WI38 (cell line): ENCODE measurements at regions not wholly inside any gene's neighbourhood (a gene's known extent, or its start where the extent isn't known, plus 50 kb on each side); places are given as distances from the start of the nearest gene placed in this dataset.
"Not testable (repeated sequence)": the region's sequence is repeated elsewhere in the genome, so short reads cannot be mapped to it uniquely, and the experiment has no call there.

Experiments used
- H3K4me3 ChIP-seq: 2 replicates; pipeline ENCODE4 v1.5.1; 2011; ENCODE audit warnings: low read depth, mild to moderate bottlenecking, control low read depth, low read length
- TF ChIP-seq, protein P1 (sequence below): IDR thresholded peaks from 2 replicates; pipeline ENCODE4 v1.5.1; 2012; ENCODE audit warnings: low read depth, mild to moderate bottlenecking, control low read depth, low read length

DNA sequence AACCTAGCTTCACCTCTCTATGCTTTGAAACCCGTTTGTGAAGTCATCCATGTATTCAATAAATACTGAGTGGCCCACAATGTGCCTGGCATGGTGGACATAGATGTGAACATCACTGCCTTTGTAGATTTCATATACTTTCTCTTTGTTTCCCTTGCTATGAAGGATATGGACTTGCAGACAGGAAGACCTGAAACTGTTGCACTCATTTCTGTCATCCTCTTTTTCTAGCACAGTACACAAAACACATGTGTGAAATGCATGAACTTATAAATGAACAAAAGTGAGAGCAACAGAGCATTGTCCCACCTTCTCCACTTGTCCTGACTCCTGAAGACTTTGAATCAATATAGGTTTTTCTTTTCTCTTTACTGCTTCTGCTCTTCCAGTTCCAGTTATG lies 249.4 kb upstream of the LINC00305 start:
- TF ChIP-seq, protein P1, sequence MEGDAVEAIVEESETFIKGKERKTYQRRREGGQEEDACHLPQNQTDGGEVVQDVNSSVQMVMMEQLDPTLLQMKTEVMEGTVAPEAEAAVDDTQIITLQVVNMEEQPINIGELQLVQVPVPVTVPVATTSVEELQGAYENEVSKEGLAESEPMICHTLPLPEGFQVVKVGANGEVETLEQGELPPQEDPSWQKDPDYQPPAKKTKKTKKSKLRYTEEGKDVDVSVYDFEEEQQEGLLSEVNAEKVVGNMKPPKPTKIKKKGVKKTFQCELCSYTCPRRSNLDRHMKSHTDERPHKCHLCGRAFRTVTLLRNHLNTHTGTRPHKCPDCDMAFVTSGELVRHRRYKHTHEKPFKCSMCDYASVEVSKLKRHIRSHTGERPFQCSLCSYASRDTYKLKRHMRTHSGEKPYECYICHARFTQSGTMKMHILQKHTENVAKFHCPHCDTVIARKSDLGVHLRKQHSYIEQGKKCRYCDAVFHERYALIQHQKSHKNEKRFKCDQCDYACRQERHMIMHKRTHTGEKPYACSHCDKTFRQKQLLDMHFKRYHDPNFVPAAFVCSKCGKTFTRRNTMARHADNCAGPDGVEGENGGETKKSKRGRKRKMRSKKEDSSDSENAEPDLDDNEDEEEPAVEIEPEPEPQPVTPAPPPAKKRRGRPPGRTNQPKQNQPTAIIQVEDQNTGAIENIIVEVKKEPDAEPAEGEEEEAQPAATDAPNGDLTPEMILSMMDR = no peak
- no peak overlapping the region for H3K4me3 ChIP-seq

DNA sequence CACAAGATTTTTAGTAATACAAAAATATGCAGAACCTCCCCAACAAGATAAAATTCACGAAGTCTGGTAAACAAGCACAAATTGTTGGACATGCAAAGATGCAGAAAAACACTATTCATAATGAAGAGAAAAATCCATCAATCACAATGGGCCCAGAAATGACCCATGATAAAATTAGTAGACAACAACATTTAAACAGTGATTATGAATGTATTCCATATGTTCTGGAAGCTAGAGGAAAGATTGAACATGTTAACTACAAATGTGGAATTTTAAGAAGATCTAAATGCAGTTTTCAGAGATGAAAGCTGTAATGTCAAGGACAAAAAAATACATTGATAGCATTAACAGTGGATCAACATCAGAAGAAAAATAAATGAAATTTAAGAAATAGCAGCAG lies 243.3 kb upstream of the LINC00305 start:
- TF ChIP-seq, protein P1 = no peak

DNA sequence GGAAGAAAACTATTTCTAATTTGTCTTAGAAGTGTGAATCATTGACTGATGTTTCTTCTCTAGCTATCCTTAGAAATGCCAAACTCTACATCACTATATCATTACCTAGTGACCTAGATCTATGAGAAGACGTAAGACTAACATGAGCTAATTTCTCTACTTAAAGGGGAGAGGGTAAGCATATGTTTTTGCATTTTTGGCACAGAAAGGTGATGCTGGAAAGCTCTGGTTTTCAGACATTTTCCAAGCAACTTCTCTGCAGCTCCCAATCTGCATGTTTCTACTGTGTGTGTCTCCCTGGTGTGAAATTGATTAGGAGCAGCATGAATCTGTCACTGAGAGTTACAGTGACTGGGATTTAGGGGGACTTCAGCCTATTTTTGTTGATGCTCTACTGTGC lies 235.2 kb upstream of the LINC00305 start:
- TF ChIP-seq, protein P1 = no peak
- H3K4me3 ChIP-seq = no peak overlapping the region

More for the DNA sequence above, 243.3 kb upstream of the LINC00305 start:
- H3K4me3 ChIP-seq = no peak overlapping the region

DNA sequence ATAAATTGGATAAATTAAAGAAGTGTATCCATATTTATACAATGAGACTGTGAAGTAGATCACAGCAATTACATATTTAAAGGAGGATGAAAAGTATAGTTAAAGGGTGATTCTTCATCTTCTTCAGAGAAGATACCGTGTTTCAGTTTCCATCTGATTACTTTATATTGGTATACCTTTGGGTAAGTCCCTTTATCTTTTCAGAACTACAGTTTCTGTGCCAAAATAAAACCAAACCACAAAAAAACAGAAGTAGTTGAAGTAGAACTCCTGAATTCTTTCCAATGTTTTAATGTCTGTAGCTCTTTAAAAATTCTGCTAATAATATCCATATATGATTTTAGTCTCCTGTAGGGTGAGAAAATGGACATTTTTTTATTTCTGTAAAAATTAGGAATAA lies 231.2 kb upstream of the LINC00305 start:
- no peak overlapping the region for H3K4me3 ChIP-seq
- TF ChIP-seq, protein P1 = no peak

DNA sequence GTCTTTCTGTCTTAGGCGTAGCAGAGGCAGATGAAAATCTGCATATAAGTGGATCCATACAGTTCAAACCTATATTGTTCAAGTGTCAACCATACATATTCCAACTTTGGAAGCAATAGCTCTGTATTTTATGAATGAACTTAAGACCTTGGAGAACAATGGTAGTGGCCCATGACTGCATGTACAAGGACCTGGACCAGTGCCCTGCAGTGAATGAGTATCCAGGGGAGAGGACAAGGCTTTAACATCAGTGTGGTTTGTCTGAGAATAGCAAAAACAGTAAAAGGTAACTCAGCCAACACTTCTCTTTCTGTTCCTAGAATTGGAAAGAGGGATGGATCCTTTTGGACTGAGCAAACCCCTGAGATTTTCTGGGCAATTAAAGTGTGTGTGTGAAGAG lies 230.8 kb upstream of the LINC00305 start:
- TF ChIP-seq, protein P1 = no peak

GRCh38 chr18:64377446-64377845 lies 228.6 kb upstream of the LINC00305 start:
- no peak overlapping the region for H3K4me3 ChIP-seq
- TF ChIP-seq, protein P1 = no peak

More for the DNA sequence above, 230.8 kb upstream of the LINC00305 start:
- H3K4me3 ChIP-seq = no peak overlapping the region

GRCh38 chr18:64372850-64373249 lies 224.0 kb upstream of the LINC00305 start:
- TF ChIP-seq, protein P1 = no peak
- H3K4me3 ChIP-seq = no peak overlapping the region

- not testable (repeated sequence) for H3K4me3 ChIP-seq
These were observed 221.0 kb upstream of the LINC00305 start for GRCh38 chr18:64369830-64370440.
